Thyroid gland (tissue), 4 donors: ENCODE measurements at regions not wholly inside any gene's neighbourhood (a gene's known extent, or its start where the extent isn't known, plus 50 kb on each side); places are given as distances from the start of the nearest gene placed in this dataset.

Experiments
- DNase-seq, 2 donors: peaks; one replicate each; pipeline ENCODE4 v3.0.0-alpha.2; 2019
- H3K27ac ChIP-seq, 3 donors: fragments of 200-600 bp; sonication (generic); 1 replicate in 2 of 3; 2 replicates in 1 of 3; pipeline ENCODE4 v1.5.1; 2016 to 2019; ENCODE audit warnings: mild to moderate bottlenecking in 1 of 3, moderate library complexity in 1 of 3
- H3K27me3 ChIP-seq: fragments of 200-600 bp; sonication (generic); one replicate; pipeline ENCODE4 v1.5.1; 2019
- H3K36me3 ChIP-seq, 2 donors: fragments of 200-600 bp; sonication (generic); one replicate each; pipeline ENCODE4 v1.5.1; 2016 to 2019
- H3K4me1 ChIP-seq, 2 donors: fragments of 200-600 bp; sonication (generic); one replicate each; pipeline ENCODE4 v1.5.1; 2017 to 2019
- H3K4me3 ChIP-seq, 3 donors: fragments of 200-600 bp; sonication (generic); replicated peaks in 1 of 3; 1 replicate in 2 of 3; 2 replicates in 1 of 3; pipeline ENCODE4 v1.5.1; 2016; ENCODE audit warnings: mild to moderate bottlenecking in 1 of 3
- H3K9me3 ChIP-seq: fragments of 200-600 bp; sonication (generic); one replicate; pipeline ENCODE4 v1.5.1; 2017
- CTCF ChIP-seq, 6 experiments: fragments of 200-600 bp in 3 of 6; fragments of 450-650 bp in 3 of 6; sonication (generic) in 3 of 6; IDR thresholded peaks; one replicate each; pipeline ENCODE4 v1.5.1; 2016 to 2019; ENCODE audit warnings: antibody characterized with exemption in 6 of 6, mild to moderate bottlenecking in 2 of 6, inconsistent platforms in 1 of 6, moderate library complexity in 1 of 6
- POLR2A ChIP-seq, 2 donors: fragments of 450-650 bp; IDR thresholded peaks; one replicate each; pipeline ENCODE4 v1.6.1; 2017; ENCODE audit warnings: antibody characterized with exemption in 2 of 2, mild to moderate bottlenecking in 2 of 2, moderate library complexity in 1 of 2
- WGBS, 2 donors: methylation state at CpG; one replicate each; pipeline ENCODE4 v1.1.5; 2017; 5-methylcytosine and 5-hydroxymethylcytosine counted together
- intact Hi-C: fragments of 100-400 bp; cut with DNase I; formaldehyde crosslinking; loops from one replicate; pipeline ENCODE4 v1.15.1; 2023

GRCh38 chr15:93709708-93710107 is 521.7 kb upstream of the MCTP2 start:
- WGBS, 2 donors, result 91 to 98% methylated on average over 1 of the region's 1 CpG
- no peak for DNase-seq

GRCh38 chr15:93708724-93709445 is 522.5 kb upstream of the MCTP2 start:
- intact Hi-C loops, result no loop called here
- peak; percentile 17 to 51 for DNase-seq
- 50 to 58% methylated on average over 6 of the region's 6 CpGs for WGBS, 2 donors
- no peaks in the 10 kb centered on the region for H3K36me3 ChIP-seq
- H3K27me3 ChIP-seq, result no peaks in the 10 kb centered on the region
- no peaks in the 10 kb centered on the region for H3K9me3 ChIP-seq
- H3K27ac ChIP-seq, result no peak overlapping the region
- no peaks in the 10 kb centered on the region for H3K4me1 ChIP-seq
- H3K4me3 ChIP-seq, result no peak overlapping the region
- TF ChIP-seq CTCF (IDR thresholded peaks at IDR 0.05) (no peak), POLR2A (IDR thresholded peaks at IDR 0.05) (no peak)

More at GRCh38 chr15:93709708-93710107, 521.7 kb upstream of the MCTP2 start:
- Histone ChIP-seq H3K4me3 (no peak overlapping the region), H3K36me3 (no peaks in the 10 kb centered on the region), H3K4me1 (no peaks in the 10 kb centered on the region), H3K9me3 (no peaks in the 10 kb centered on the region), H3K27me3 (no peaks in the 10 kb centered on the region), H3K27ac (no peak overlapping the region)
- intact Hi-C loops, result no loop called here
- TF ChIP-seq POLR2A (IDR thresholded peaks at IDR 0.05) (no peak), CTCF (IDR thresholded peaks at IDR 0.05) (no peak)

GRCh38 chr15:93707751-93708150 is 523.6 kb upstream of the MCTP2 start:
- DNase-seq, result no peak
- 69 to 85% methylated on average over 5 of the region's 5 CpGs for WGBS, 2 donors

GRCh38 chr15:93706495-93707292 is 524.7 kb upstream of the MCTP2 start:
- Histone ChIP-seq H3K27me3 (no peaks in the 10 kb centered on the region), H3K36me3 (no peaks in the 10 kb centered on the region), H3K27ac (no peak overlapping the region), H3K9me3 (no peaks in the 10 kb centered on the region), H3K4me1 (no peaks in the 10 kb centered on the region), H3K4me3 (no peak overlapping the region)
- intact Hi-C loops, result no loop called here
- no peak for TF ChIP-seq POLR2A (IDR thresholded peaks at IDR 0.05)
- TF ChIP-seq CTCF (IDR thresholded peaks at IDR 0.05), result no peak
- WGBS, 2 donors, result 75 to 76% methylated on average over 7 of the region's 7 CpGs
- no peak for DNase-seq

More at GRCh38 chr15:93707751-93708150, 523.6 kb upstream of the MCTP2 start:
- Histone ChIP-seq H3K27ac (no peak overlapping the region), H3K27me3 (no peaks in the 10 kb centered on the region), H3K36me3 (no peaks in the 10 kb centered on the region), H3K9me3 (no peaks in the 10 kb centered on the region), H3K4me3 (no peak overlapping the region), H3K4me1 (no peaks in the 10 kb centered on the region)
- intact Hi-C loops, result no loop called here
- TF ChIP-seq CTCF (IDR thresholded peaks at IDR 0.05) (no peak), POLR2A (IDR thresholded peaks at IDR 0.05) (no peak)
